GM23248 (cell line): ENCODE measurements at regions not wholly inside any gene's neighbourhood (a gene's known extent, or its start where the extent isn't known, plus 50 kb on each side); places are given as distances from the start of the nearest gene placed in this dataset.

ENCODE experiments used
- EZH2 ChIP-seq: fragments of 200-600 bp; sonication (generic); IDR thresholded peaks from 2 replicates; pipeline ENCODE4 v1.6.1; 2018; ENCODE audit warnings: antibody characterized with exemption, mild to moderate bottlenecking; ENCODE audit not compliant: insufficient read depth, poor library complexity, severe bottlenecking
- EZH2phosphoT487 ChIP-seq: fragments of 200-600 bp; sonication (generic); IDR thresholded peaks from 2 replicates; pipeline ENCODE4 v1.6.1; 2018; ENCODE audit warnings: antibody characterized with exemption, moderate library complexity, mild to moderate bottlenecking, low read depth; ENCODE audit not compliant: insufficient read depth

DNA sequence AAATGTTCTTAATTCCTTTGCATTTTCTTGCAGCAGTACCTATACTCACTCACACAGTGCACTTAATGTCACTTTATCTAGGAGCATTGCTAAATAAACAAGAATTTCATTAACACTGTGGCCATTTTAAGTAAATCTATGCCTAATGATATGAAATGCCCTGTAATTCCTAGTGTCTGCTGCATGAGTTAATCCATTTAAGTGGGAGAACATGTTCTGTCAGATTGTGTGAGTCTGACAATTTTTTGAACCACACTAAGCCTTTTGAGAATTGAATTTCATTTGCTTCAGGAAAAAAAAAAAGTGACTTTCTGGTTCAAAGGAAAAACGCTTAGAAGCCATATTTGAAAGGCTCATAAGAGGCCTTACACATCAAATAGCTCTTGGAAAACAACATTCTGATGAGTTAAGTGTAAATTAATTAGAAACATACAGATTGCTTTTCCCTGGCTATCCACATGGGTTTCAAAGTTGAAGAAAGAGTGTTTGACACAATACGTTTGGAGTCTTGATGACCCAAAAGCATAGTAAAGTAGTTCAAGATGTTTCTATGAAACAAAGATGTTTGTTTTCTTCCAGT lies 446.7 kb upstream of the GRAMD2B start:
- TF ChIP-seq EZH2 (no peak), EZH2phosphoT487 (no peak)
